Neural cell (in vitro differentiated cells): ENCODE measurements at regions not wholly inside any gene's neighbourhood (a gene's known extent, or its start where the extent isn't known, plus 50 kb on each side); places are given as distances from the start of the nearest gene placed in this dataset.

ENCODE experiments used
- EZH2 ChIP-seq: fragments of 200-600, 300-800 bp; shearing (Covaris generic), sonication (generic); IDR thresholded peaks from 2 replicates; pipeline ENCODE4 v1.6.1; 2014; ENCODE audit warnings: antibody characterized with exemption, low read length, borderline replicate concordance, mild to moderate bottlenecking; ENCODE audit not compliant: insufficient read depth, poor library complexity, severe bottlenecking
- POLR2AphosphoS5 ChIP-seq: IDR thresholded peaks from 2 replicates; pipeline ENCODE4 v1.6.1; 2012
- TAF1 ChIP-seq: IDR thresholded peaks from 2 replicates; pipeline ENCODE4 v1.6.1; 2012; ENCODE audit warnings: low read depth

GRCh38 chr5:12672141-12672540 lies 767.9 kb upstream of the CTNND2 start:
- no peak for TF ChIP-seq TAF1
- TF ChIP-seq EZH2: no peak
- TF ChIP-seq POLR2AphosphoS5: no peak
